ENCODE measurements at regions not wholly inside any gene's neighbourhood (a gene's known extent, or its start where the extent isn't known, plus 50 kb on each side); places are given as distances from the start of the nearest gene placed in this dataset.
A peak's percentile ranks its signal among the peaks of the same experiment; 100 is the strongest.

DNA sequence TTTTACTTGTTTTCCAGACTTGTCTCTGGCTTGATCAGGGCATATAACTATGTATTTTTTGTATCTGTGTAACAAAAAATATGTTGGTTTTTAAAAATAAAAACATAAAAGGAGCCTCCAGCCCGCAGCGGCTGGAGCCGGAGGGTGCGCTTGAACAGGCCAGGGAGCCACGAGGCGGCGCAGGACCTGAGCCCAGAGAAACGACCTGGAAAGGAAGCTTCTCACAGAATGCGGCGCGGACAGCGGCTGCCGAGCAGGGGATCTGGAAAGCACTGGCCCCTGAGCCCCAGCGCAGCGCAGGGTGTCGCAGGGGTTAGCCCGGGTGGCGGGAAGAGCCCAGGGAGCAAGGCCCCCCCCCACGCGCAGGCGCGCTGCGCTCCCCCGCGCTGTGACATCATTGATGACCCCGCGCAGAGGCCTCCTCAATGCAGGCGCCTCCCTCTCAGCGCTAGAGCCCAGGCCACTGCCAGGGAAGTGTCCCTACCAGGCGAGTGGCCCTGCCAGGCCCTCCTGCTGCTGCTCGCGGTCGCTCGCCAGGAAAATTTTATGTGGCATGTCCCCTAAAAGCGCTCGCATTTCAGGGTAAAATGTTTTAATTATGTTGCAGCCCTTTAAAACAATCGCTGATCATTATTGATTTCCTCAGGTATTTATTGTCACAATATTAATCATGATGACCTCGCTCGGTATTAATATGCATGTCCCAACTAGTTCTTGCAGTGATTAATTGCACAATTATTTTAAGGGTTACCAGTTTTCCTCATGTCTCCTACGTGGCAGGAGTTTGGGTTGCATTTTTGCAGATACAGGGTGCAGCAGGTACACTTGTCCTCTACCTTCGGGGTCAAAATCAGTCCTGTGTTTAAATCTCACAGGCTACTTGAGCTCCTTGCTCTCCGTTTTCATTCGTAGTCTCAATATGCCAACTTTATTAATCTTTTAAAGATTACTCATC lies 134.2 kb downstream of the USP22 start (continued):
- TF ChIP-seq ZNF530 (tag by site-specific recombination; IDR thresholded peaks at IDR 0.05; ENCODE audit: low read depth) (no peak), ZNF221 (tag by site-specific recombination; IDR thresholded peaks at IDR 0.05; ENCODE audit: borderline replicate concordance) (no peak), ZNF660 (tag by site-specific recombination; IDR thresholded peaks at IDR 0.05) (peak; percentile 74; the same call in 1 of the 2 replicates), ZNF561 (tag by site-specific recombination; IDR thresholded peaks at IDR 0.05; ENCODE audit: borderline replicate concordance) (0 out of 2 replicates have a peak, but pooled peaks have one; percentile 46), ZNF843 (tag by site-specific recombination; IDR thresholded peaks at IDR 0.05) (no peak), ZBTB7A (tag by site-specific recombination; IDR thresholded peaks at IDR 0.05; ENCODE audit: low read depth) (no peak), ZNF366 (tag by site-specific recombination; conservative IDR thresholded peaks at IDR 0.05) (no peak), ZNF350 (tag by site-specific recombination; IDR thresholded peaks at IDR 0.05) (no peak), KLF1 (tag by site-specific recombination; IDR thresholded peaks at IDR 0.05) (0 out of 2 replicates have a peak, but pooled peaks have one; percentile 23), RBAK (tag by site-specific recombination; IDR thresholded peaks at IDR 0.05) (no peak), SP7 (tag by site-specific recombination; IDR thresholded peaks at IDR 0.05) (peak; percentile 50), ZNF335 (tag by site-specific recombination; conservative IDR thresholded peaks at IDR 0.05) (peak; percentile 77), MYNN (tag by site-specific recombination; IDR thresholded peaks at IDR 0.05; ENCODE audit: borderline replicate concordance) (no peak), IKZF3 (tag by site-specific recombination; IDR thresholded peaks at IDR 0.05) (peak; percentile 32; the same call in 1 of the 2 replicates), ZBTB21 (tag by site-specific recombination; IDR thresholded peaks at IDR 0.05) (peak; percentile 81), ZNF677 (tag by site-specific recombination; IDR thresholded peaks at IDR 0.05) (no peak), GLIS2 (tag by site-specific recombination; IDR thresholded peaks at IDR 0.05) (peak; percentile 99), ZBTB8A (tag by site-specific recombination; IDR thresholded peaks at IDR 0.05) (peak; percentile 79), ZNF37A (tag by site-specific recombination; IDR thresholded peaks at IDR 0.05) (no peak), ZNF266 (tag by site-specific recombination; IDR thresholded peaks at IDR 0.05; ENCODE audit: low read depth) (no peak), ZNF354C (tag by site-specific recombination; IDR thresholded peaks at IDR 0.05; ENCODE audit: borderline replicate concordance, low read depth) (no peak), ZEB2 (tag by site-specific recombination; IDR thresholded peaks at IDR 0.05) (0 out of 2 replicates have a peak, but pooled peaks have one; percentile 13), ZFP69B (tag by site-specific recombination; IDR thresholded peaks at IDR 0.05) (no peak), KLF16 (tag by site-specific recombination; IDR thresholded peaks at IDR 0.05) (peak; percentile 37; the same call in 1 of the 2 replicates), ZNF155 (tag by site-specific recombination; IDR thresholded peaks at IDR 0.05) (no peak), OVOL3 (tag by site-specific recombination; IDR thresholded peaks at IDR 0.05) (no peak)
- TF ChIP-seq, protein P1, sequence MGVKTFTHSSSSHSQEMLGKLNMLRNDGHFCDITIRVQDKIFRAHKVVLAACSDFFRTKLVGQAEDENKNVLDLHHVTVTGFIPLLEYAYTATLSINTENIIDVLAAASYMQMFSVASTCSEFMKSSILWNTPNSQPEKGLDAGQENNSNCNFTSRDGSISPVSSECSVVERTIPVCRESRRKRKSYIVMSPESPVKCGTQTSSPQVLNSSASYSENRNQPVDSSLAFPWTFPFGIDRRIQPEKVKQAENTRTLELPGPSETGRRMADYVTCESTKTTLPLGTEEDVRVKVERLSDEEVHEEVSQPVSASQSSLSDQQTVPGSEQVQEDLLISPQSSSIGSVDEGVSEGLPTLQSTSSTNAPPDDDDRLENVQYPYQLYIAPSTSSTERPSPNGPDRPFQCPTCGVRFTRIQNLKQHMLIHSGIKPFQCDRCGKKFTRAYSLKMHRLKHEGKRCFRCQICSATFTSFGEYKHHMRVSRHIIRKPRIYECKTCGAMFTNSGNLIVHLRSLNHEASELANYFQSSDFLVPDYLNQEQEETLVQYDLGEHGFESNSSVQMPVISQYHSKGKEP (tag by site-specific recombination; IDR thresholded peaks at IDR 0.05) = 0 out of 2 replicates have a peak, but pooled peaks have one; percentile 8
- TF ChIP-seq, protein P2, sequence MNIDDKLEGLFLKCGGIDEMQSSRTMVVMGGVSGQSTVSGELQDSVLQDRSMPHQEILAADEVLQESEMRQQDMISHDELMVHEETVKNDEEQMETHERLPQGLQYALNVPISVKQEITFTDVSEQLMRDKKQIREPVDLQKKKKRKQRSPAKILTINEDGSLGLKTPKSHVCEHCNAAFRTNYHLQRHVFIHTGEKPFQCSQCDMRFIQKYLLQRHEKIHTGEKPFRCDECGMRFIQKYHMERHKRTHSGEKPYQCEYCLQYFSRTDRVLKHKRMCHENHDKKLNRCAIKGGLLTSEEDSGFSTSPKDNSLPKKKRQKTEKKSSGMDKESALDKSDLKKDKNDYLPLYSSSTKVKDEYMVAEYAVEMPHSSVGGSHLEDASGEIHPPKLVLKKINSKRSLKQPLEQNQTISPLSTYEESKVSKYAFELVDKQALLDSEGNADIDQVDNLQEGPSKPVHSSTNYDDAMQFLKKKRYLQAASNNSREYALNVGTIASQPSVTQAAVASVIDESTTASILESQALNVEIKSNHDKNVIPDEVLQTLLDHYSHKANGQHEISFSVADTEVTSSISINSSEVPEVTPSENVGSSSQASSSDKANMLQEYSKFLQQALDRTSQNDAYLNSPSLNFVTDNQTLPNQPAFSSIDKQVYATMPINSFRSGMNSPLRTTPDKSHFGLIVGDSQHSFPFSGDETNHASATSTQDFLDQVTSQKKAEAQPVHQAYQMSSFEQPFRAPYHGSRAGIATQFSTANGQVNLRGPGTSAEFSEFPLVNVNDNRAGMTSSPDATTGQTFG (tag by site-specific recombination; IDR thresholded peaks at IDR 0.05; ENCODE audit: borderline replicate concordance) = no peak
- TF ChIP-seq, protein P3, sequence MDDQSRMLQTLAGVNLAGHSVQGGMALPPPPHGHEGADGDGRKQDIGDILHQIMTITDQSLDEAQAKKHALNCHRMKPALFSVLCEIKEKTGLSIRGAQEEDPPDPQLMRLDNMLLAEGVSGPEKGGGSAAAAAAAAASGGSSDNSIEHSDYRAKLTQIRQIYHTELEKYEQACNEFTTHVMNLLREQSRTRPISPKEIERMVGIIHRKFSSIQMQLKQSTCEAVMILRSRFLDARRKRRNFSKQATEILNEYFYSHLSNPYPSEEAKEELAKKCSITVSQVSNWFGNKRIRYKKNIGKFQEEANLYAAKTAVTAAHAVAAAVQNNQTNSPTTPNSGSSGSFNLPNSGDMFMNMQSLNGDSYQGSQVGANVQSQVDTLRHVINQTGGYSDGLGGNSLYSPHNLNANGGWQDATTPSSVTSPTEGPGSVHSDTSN (CRISPR knock-in tag; IDR thresholded peaks at IDR 0.05) = peak; percentile 77; the same call in 1 of the 2 replicates
- TF ChIP-seq, protein P4, sequence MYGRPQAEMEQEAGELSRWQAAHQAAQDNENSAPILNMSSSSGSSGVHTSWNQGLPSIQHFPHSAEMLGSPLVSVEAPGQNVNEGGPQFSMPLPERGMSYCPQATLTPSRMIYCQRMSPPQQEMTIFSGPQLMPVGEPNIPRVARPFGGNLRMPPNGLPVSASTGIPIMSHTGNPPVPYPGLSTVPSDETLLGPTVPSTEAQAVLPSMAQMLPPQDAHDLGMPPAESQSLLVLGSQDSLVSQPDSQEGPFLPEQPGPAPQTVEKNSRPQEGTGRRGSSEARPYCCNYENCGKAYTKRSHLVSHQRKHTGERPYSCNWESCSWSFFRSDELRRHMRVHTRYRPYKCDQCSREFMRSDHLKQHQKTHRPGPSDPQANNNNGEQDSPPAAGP (tag by site-specific recombination; IDR thresholded peaks at IDR 0.05) = 0 out of 2 replicates have a peak, but pooled peaks have one; percentile 60
- TF ChIP-seq, protein P5, sequence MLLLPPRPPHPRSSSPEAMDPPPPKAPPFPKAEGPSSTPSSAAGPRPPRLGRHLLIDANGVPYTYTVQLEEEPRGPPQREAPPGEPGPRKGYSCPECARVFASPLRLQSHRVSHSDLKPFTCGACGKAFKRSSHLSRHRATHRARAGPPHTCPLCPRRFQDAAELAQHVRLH (tag by site-specific recombination; IDR thresholded peaks at IDR 0.05) = 0 out of 2 replicates have a peak, but pooled peaks have one; percentile 25
- TF ChIP-seq, protein P6, sequence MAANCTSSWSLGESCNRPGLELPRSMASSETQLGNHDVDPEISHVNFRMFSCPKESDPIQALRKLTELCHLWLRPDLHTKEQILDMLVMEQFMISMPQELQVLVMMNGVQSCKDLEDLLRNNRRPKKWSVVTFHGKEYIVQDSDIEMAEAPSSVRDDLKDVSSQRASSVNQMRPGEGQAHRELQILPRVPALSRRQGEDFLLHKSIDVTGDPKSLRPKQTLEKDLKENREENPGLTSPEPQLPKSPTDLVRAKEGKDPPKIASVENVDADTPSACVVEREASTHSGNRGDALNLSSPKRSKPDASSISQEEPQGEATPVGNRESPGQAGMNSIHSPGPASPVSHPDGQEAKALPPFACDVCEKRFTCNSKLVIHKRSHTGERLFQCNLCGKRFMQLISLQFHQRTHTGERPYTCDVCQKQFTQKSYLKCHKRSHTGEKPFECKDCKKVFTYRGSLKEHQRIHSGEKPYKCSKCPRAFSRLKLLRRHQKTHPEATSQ (tag by site-specific recombination; IDR thresholded peaks at IDR 0.05) = 0 out of 2 replicates have a peak, but pooled peaks have one; percentile 22

Measured in HEK293 (cell line).